ENCODE measurements at regions not wholly inside any gene's neighbourhood (a gene's known extent, or its start where the extent isn't known, plus 50 kb on each side); places are given as distances from the start of the nearest gene placed in this dataset.
A peak's percentile ranks its signal among the peaks of the same experiment; 100 is the strongest.

GRCh38 chr2:136334967-136335366, 217.0 kb upstream of the CXCR4 start:
- no peak overlapping the region for H2AFZ ChIP-seq (ENCODE audit: low read length)

GRCh38 chr2:136332436-136333095, 214.6 kb upstream of the CXCR4 start:
- peaks cover 28% of the 10 kb centered on the region for H3K4me1 ChIP-seq (ENCODE audit: insufficient read depth, low read length, severe bottlenecking)
- no peak overlapping the region for H3K4me3 ChIP-seq (ENCODE audit: low read depth, low read length, poor library complexity, severe bottlenecking)
- no peak overlapping the region for H3K4me2 ChIP-seq (ENCODE audit: low read length)
- no peaks in the 10 kb centered on the region for H3K79me2 ChIP-seq (ENCODE audit: insufficient read depth, low read length)
- H4K20me1 ChIP-seq (ENCODE audit: insufficient read depth, low read length) = no peaks in the 10 kb centered on the region
- no peak overlapping the region for H3K27ac ChIP-seq (ENCODE audit: low read depth, low read length, poor library complexity, severe bottlenecking)
- H3K36me3 ChIP-seq (ENCODE audit: insufficient read depth, low read length) = no peaks in the 10 kb centered on the region
- H3F3A ChIP-seq (ENCODE audit: insufficient read depth, low read length) = 0 out of 2 replicates have a peak, but pooled peaks cover 7% of the 10 kb centered on the region
- H2AFZ ChIP-seq (ENCODE audit: low read length) = no peak overlapping the region
- no peaks in the 10 kb centered on the region for H3K9me2 ChIP-seq (ENCODE audit: low read depth, low read length)
- TF ChIP-seq EZH2 (IDR thresholded peaks at IDR 0.05; ENCODE audit: borderline replicate concordance, low read length) = no peak
- TF ChIP-seq, protein P1, sequence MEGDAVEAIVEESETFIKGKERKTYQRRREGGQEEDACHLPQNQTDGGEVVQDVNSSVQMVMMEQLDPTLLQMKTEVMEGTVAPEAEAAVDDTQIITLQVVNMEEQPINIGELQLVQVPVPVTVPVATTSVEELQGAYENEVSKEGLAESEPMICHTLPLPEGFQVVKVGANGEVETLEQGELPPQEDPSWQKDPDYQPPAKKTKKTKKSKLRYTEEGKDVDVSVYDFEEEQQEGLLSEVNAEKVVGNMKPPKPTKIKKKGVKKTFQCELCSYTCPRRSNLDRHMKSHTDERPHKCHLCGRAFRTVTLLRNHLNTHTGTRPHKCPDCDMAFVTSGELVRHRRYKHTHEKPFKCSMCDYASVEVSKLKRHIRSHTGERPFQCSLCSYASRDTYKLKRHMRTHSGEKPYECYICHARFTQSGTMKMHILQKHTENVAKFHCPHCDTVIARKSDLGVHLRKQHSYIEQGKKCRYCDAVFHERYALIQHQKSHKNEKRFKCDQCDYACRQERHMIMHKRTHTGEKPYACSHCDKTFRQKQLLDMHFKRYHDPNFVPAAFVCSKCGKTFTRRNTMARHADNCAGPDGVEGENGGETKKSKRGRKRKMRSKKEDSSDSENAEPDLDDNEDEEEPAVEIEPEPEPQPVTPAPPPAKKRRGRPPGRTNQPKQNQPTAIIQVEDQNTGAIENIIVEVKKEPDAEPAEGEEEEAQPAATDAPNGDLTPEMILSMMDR (IDR thresholded peaks at IDR 0.05; ENCODE audit: low read length) = no peak
- H3K27me3 ChIP-seq (ENCODE audit: insufficient read depth, low read length) = no peaks in the 10 kb centered on the region
- no peak overlapping the region for H3K9ac ChIP-seq (ENCODE audit: low read length)
- no peaks in the 10 kb centered on the region for H3K9me3 ChIP-seq (ENCODE audit: low read length)

More at GRCh38 chr2:136334967-136335366, 217.0 kb upstream of the CXCR4 start:
- Histone ChIP-seq H3K4me1 (ENCODE audit: insufficient read depth, low read length, severe bottlenecking) (peaks cover 11% of the 10 kb centered on the region), H3K27ac (ENCODE audit: low read depth, low read length, poor library complexity, severe bottlenecking) (no peak overlapping the region), H3K9me2 (ENCODE audit: low read depth, low read length) (no peaks in the 10 kb centered on the region), H3F3A (ENCODE audit: insufficient read depth, low read length) (no peaks in the 10 kb centered on the region), H3K9me3 (ENCODE audit: low read length) (no peaks in the 10 kb centered on the region), H3K4me3 (ENCODE audit: low read depth, low read length, poor library complexity, severe bottlenecking) (no peak overlapping the region), H3K27me3 (ENCODE audit: insufficient read depth, low read length) (no peaks in the 10 kb centered on the region), H3K36me3 (ENCODE audit: insufficient read depth, low read length) (no peaks in the 10 kb centered on the region), H3K79me2 (ENCODE audit: insufficient read depth, low read length) (no peaks in the 10 kb centered on the region), H3K4me2 (ENCODE audit: low read length) (no peak overlapping the region), H4K20me1 (ENCODE audit: insufficient read depth, low read length) (no peaks in the 10 kb centered on the region), H3K9ac (ENCODE audit: low read length) (no peak overlapping the region)
- TF ChIP-seq, protein P1 (IDR thresholded peaks at IDR 0.05; ENCODE audit: low read length) = no peak
- no peak for TF ChIP-seq EZH2 (IDR thresholded peaks at IDR 0.05; ENCODE audit: borderline replicate concordance, low read length)

- H3K9ac ChIP-seq (ENCODE audit: low read length) = no peak overlapping the region
- H3K36me3 ChIP-seq (ENCODE audit: insufficient read depth, low read length) = no peaks in the 10 kb centered on the region
- H3K4me2 ChIP-seq (ENCODE audit: low read length) = no peak overlapping the region
- H3K4me1 ChIP-seq (ENCODE audit: insufficient read depth, low read length, severe bottlenecking) = peaks cover 42% of the 10 kb centered on the region
- TF ChIP-seq EZH2 (IDR thresholded peaks at IDR 0.05; ENCODE audit: borderline replicate concordance, low read length) = no peak
- TF ChIP-seq, protein P1 (IDR thresholded peaks at IDR 0.05; ENCODE audit: low read length) = no peak
- H3F3A ChIP-seq (ENCODE audit: insufficient read depth, low read length) = 0 out of 2 replicates have a peak, but pooled peaks cover 7% of the 10 kb centered on the region
- peak overlapping the region; percentile 25 for H3K27ac ChIP-seq (ENCODE audit: low read depth, low read length, poor library complexity, severe bottlenecking)
- no peaks in the 10 kb centered on the region for H3K27me3 ChIP-seq (ENCODE audit: insufficient read depth, low read length)
- no peaks in the 10 kb centered on the region for H3K9me2 ChIP-seq (ENCODE audit: low read depth, low read length)
- no peak overlapping the region for H3K4me3 ChIP-seq (ENCODE audit: low read depth, low read length, poor library complexity, severe bottlenecking)
- no peaks in the 10 kb centered on the region for H3K9me3 ChIP-seq (ENCODE audit: low read length)
- H4K20me1 ChIP-seq (ENCODE audit: insufficient read depth, low read length) = no peaks in the 10 kb centered on the region
- no peak overlapping the region for H2AFZ ChIP-seq (ENCODE audit: low read length)
- no peaks in the 10 kb centered on the region for H3K79me2 ChIP-seq (ENCODE audit: insufficient read depth, low read length)
Observed at GRCh38 chr2:136331226-136331625, 213.3 kb upstream of the CXCR4 start.
